ENCODE measurements at regions not wholly inside any gene's neighbourhood (a gene's known extent, or its start where the extent isn't known, plus 50 kb on each side); places are given as distances from the start of the nearest gene placed in this dataset.

DNA sequence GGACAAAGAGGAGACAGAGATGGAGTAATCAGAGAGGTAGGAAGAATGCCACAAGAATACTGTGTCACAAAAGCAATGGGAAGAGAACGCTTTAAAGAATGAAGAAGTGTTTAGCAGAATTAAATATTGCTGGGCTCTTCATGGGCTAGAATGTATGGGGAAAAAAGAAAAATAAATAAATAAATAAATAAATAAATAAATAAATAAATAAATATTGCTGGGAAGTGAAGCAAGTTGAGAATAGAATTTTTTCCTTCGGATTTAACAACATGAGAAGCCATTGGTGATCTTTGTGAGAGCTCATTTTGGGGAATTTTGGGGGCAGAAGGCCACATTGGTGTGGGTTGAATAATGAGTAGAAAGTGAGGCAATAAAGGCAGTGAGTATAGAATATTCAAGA lies 59.7 kb upstream of the FRMPD3 start:
- TF ChIP-seq, protein P1, sequence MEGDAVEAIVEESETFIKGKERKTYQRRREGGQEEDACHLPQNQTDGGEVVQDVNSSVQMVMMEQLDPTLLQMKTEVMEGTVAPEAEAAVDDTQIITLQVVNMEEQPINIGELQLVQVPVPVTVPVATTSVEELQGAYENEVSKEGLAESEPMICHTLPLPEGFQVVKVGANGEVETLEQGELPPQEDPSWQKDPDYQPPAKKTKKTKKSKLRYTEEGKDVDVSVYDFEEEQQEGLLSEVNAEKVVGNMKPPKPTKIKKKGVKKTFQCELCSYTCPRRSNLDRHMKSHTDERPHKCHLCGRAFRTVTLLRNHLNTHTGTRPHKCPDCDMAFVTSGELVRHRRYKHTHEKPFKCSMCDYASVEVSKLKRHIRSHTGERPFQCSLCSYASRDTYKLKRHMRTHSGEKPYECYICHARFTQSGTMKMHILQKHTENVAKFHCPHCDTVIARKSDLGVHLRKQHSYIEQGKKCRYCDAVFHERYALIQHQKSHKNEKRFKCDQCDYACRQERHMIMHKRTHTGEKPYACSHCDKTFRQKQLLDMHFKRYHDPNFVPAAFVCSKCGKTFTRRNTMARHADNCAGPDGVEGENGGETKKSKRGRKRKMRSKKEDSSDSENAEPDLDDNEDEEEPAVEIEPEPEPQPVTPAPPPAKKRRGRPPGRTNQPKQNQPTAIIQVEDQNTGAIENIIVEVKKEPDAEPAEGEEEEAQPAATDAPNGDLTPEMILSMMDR (IDR thresholded peaks at IDR 0.05): no peak
- TF ChIP-seq POLR2A (IDR thresholded peaks at IDR 0.05) (no peak), POLR2AphosphoS5 (IDR thresholded peaks at IDR 0.05) (no peak)
